ENCODE measurements at regions not wholly inside any gene's neighbourhood (a gene's known extent, or its start where the extent isn't known, plus 50 kb on each side); places are given as distances from the start of the nearest gene placed in this dataset.
A peak's percentile ranks its signal among the peaks of the same experiment; 100 is the strongest.

- no peak for DNase-seq (ENCODE audit: low spot score)
These were observed 547.4 kb downstream of the MIAT start for GRCh38 chr22:27204817-27205216.

GRCh38 chr22:27205492-27206373 lies 548.3 kb downstream of the MIAT start:
- no peak for DNase-seq (ENCODE audit: low spot score)

GRCh38 chr22:27206374-27207133 lies 549.2 kb downstream of the MIAT start:
- no peak for DNase-seq (ENCODE audit: low spot score)

- DNase-seq (ENCODE audit: low spot score), result no peak
These were observed 549.9 kb downstream of the MIAT start for GRCh38 chr22:27207266-27207665.

GRCh38 chr22:27207907-27208306 lies 550.5 kb downstream of the MIAT start:
- peak; percentile 47 for DNase-seq (ENCODE audit: low spot score)

- DNase-seq (ENCODE audit: low spot score), result no peak
These were observed 552.8 kb downstream of the MIAT start for GRCh38 chr22:27210111-27210730.

GRCh38 chr22:27212102-27212501 lies 554.7 kb downstream of the MIAT start:
- DNase-seq (ENCODE audit: low spot score), result no peak

GRCh38 chr22:27212617-27213177 lies 555.3 kb downstream of the MIAT start:
- peak; percentile 64 for DNase-seq (ENCODE audit: low spot score)

GRCh38 chr22:27213294-27213693 lies 555.9 kb downstream of the MIAT start:
- DNase-seq (ENCODE audit: low spot score), result no peak

GRCh38 chr22:27213766-27214581 lies 556.6 kb downstream of the MIAT start:
- peak; percentile 53 for DNase-seq (ENCODE audit: low spot score)

- no peak for DNase-seq (ENCODE audit: low spot score)
These were observed 557.3 kb downstream of the MIAT start for GRCh38 chr22:27214691-27215090.

GRCh38 chr22:27215871-27216270 lies 558.5 kb downstream of the MIAT start:
- no peak for DNase-seq (ENCODE audit: low spot score)

GRCh38 chr22:27216444-27216843 lies 559.1 kb downstream of the MIAT start:
- DNase-seq (ENCODE audit: low spot score), result no peak

GRCh38 chr22:27217154-27217553 lies 559.8 kb downstream of the MIAT start:
- DNase-seq (ENCODE audit: low spot score), result no peak

GRCh38 chr22:27218012-27218920 lies 560.9 kb downstream of the MIAT start:
- no peak for DNase-seq (ENCODE audit: low spot score)

- no peak for DNase-seq (ENCODE audit: low spot score)
These were observed 561.6 kb downstream of the MIAT start for GRCh38 chr22:27219036-27219435.

- DNase-seq (ENCODE audit: low spot score), result no peak
These were observed 563.0 kb downstream of the MIAT start for GRCh38 chr22:27220339-27220738.

- no peak for DNase-seq (ENCODE audit: low spot score)
These were observed 564.8 kb downstream of the MIAT start for GRCh38 chr22:27222178-27222577.

- peak; percentile 70 for DNase-seq (ENCODE audit: low spot score)
These were observed 566.2 kb downstream of the MIAT start for GRCh38 chr22:27223317-27224177.

Measured in hepatic stellate cell (primary cell).